ENCODE measurements at regions not wholly inside any gene's neighbourhood (a gene's known extent, or its start where the extent isn't known, plus 50 kb on each side); places are given as distances from the start of the nearest gene placed in this dataset.
"Not testable (repeated sequence)": the region's sequence is repeated elsewhere in the genome, so short reads cannot be mapped to it uniquely, and the experiment has no call there.

DNA sequence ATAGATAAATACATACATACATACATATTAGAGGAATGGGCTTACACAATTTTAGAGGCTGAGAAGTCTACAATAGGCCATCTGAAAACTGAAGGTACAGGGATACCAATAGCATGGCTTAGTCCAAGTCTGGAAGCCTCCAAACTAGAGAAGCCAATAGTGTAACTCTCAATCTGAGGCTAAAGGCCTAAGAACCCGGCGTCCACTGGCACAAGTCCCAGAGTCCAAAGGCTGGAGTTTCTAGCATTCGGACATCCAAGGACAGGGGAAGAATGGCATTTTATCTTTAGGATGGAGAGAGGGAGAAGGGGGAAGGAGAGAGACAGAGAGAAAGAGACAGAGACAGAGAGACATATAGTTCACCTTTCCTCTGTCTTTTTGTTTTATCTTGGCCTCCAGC is 63.7 kb upstream of the SYT4 start:
- ATAC-seq, result no peak
- no peak for DNase-seq (ENCODE audit: low spot score)
- intact Hi-C loops (cut with DNase I), result no loop called here

DNA sequence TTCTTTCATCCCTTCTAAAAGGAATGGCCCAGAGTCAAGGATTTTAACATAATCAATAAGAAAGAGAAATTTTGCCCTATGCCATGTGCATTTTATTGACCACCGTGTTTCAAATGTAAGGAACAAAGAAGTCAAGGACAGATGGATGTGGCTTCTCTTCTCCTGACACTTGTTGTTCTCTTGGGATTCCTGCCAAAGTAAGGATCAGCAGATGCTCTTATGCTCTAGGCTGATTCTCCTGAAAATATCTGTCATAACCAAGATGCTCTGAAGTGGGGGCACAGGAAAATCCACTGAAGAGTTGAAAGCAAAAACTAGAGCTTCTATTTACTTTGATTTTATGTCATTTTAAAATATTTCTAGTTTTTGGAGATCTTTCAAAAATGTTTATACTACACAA is 72.9 kb upstream of the SYT4 start:
- DNase-seq (ENCODE audit: low spot score), result no peak
- intact Hi-C loops (cut with DNase I), result no loop called here
- no peak for ATAC-seq

DNA sequence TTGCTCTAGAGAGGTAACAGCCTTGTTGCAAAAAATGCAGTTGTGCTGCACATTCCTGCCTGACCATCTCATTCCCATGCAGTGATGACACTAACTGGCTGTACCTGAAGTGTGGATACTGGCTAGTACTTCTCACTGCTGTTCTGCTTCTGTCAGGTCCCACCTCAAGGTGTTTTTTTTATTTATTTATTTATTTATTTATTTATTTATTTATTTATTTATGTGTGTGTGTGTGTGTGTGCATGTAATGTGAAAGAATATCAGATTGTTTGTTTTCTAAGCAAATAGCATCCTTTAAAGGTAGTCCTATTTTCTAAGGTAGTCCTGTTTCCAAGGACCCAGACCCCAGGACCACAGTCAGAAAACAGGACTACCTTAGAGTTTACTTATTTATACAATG is 87.2 kb upstream of the SYT4 start:
- DNase-seq (ENCODE audit: low spot score) (no peak), ATAC-seq (no peak)
- intact Hi-C loops (cut with DNase I), result no loop called here

DNA sequence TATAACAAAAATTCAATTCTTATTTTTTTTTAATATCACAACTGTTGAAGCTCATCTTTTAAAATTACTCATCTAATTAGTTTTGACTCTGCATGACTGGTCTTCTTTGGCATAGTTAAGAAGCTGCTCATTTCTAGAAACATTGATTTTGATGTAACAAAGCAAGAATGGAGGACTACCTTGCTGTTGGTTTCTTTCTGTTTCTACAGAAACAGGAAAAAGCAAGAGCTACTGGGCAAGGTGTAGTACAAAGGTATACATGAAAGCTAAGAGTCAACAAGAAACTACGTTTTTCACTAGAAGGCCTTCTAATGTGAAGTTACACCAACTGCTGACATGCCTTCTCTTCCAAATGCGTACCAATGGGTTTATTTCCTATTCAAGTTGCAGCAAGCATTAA is 90.6 kb upstream of the SYT4 start:
- DNase-seq (ENCODE audit: low spot score) (no peak), ATAC-seq (no peak)
- intact Hi-C loops (cut with DNase I), result no loop called here

DNA sequence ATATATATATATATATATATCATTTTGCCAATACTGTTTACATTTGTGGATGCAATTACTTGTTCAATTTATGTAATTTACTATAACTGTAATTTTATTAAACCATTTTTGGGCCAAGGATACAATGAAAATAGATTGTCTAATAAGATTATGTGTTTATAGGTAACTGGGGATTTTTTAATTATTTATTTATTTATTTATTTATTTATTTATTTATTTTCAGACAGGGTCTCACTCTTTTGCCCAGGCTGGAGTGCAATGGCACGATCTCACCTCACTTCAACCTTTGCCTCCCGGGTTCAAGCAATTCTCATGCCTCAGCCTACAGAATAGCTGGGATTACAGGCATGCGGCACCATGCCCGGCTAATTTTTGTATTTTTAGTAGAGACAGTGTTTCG is 92.0 kb upstream of the SYT4 start:
- ATAC-seq; intact Hi-C loops (cut with DNase I); DNase-seq (ENCODE audit: low spot score): not testable (repeated sequence)

DNA sequence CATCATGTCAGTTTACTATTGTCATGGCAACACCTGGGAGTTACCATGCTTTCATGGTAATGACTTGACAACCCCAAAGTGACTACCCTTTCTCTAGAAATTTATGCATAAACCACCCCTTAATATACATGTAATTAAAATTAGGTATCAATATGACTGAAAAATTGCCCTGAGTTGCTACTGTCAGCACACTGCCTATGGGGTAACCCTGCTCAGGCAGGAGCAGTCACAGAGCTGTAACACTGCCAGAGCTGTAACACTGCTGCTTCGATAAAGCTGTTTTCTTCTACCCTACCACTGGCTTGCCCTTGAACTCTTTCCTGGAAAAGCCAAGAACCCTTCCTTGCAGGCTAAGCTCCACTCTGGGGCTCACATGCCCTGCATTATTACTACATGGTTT is 95.5 kb upstream of the SYT4 start:
- no peak for ATAC-seq
- intact Hi-C loops (cut with DNase I), result no loop called here
- no peak for DNase-seq (ENCODE audit: low spot score)

DNA sequence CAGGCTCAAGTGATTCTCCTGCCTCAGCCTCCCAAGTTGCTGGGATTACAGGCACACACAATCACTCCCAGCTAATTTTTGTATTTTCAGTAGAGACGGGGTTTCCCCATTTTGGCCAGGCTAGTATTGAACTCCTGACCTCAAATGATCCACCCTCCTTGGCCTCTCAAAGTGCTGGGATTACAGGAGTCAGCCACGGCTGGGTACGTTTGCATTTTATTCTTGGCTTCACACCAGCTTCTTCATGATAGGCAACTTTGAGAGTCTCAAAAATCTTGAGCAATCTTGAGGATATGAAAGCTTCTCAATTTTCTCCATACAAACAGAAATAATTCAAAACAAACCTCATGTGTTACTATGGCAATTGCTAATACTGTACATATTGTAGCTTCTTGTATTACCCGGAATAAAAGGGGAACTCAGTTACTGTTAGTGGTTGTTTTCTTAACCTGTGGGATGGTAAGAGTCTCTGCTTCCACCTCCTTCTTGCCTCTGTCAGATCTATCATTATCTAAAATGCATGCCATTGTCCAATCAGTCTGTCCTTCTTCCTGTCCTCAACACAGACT is 102.9 kb upstream of the SYT4 start:
- intact Hi-C loops (cut with DNase I), result no loop called here
- ATAC-seq, result no peak

DNA sequence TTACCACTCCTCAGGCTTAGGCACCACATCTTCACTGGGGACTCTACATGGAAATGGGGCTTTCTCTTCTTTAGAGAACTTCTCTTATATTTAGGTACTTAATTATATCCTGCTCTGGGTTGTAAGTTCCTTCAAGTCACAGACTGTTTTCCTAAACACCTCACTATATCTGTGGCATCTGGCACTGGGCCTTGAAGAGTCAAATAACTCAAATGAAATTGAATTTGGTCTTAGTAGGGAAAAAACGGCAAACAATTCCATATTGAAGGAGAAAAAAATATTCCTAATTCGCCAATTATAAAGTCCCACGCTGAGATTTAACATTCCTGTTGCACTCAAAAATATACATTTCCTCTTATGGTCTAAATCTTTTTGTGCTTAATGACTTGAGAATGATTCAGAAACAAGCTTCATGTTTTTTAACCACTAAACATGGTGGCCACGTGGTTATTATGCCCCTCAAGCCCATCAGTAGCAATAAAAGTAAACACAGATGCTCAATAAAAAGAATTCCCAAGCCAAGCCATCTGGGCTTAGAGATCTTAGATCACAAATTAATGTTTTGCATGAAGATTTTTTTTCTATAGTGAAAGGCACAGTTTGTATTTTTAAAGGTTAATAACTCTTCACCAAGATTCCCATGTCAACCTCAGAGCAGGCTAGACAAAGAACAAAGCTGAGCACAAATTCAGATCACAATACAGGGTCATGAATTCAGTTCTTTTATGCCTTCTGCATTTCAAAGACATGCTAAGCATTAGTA is 105.5 kb upstream of the SYT4 start:
- no peak for ATAC-seq
- intact Hi-C loops (cut with DNase I), result no loop called here
- no peak for DNase-seq (ENCODE audit: low spot score)

More for the DNA sequence above, 102.9 kb upstream of the SYT4 start:
- DNase-seq (ENCODE audit: low spot score), result no peak

DNA sequence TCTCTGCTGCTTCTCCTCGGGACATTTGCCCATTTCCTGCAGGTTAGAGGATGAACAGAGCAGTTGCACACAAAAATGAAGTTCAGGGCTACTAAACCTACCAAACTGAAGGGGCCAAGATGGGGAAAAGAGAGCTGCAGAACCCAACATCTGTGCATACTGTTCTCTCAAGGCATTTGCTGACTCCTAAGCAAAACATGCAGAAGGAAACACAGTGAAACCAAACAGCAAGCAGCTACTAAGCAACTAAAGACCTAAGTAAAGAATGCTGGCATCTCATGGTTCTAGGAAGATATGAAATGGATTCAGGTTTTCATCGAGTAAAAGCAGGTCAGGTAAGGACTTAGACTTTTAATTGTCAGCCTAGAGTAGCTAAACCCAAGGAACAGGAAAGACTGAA is 111.9 kb upstream of the SYT4 start:
- intact Hi-C loops (cut with DNase I), result no loop called here
- no peak for DNase-seq (ENCODE audit: low spot score)
- no peak for ATAC-seq

DNA sequence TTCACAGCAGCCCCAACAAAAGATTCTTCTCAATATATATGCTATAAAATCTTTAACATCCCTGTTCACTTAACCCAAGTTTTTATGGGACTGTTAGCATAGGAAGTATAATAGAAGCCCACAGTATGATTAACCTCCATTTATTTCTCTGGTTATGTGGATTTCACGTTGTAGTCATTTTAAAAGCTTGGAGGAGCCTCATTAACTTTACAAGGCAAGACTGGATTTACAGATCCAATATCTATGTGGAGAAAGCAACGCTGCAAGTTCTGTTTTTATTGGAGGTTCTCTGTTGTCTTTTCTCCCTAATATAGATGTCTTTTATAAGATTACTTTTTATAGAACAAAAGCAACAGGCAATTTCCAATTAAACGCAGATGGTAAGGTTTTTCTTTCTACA is 114.9 kb upstream of the SYT4 start:
- intact Hi-C loops (cut with DNase I), result no loop called here
- no peak for ATAC-seq

DNA sequence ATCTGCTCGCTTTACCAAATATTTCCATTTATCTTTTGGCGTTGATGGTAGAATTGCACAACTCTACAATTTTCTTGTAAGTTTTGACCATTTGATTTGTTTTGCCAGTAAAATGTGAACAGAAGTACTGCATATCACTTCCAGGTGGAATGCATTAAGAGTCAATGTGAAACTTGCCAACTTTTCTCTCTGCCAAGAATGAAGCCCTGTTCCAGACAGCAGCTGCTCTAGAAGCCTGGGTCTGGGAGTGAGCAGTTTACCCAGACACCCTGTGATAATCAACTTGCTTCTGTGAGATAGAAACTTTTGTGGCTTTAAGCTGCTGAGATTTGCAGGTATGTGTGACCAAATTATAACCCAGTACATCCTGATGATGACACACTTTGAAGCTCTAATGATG is 115.9 kb upstream of the SYT4 start:
- DNase-seq (ENCODE audit: low spot score), result no peak
- intact Hi-C loops (cut with DNase I), result no loop called here

More for the DNA sequence above, 114.9 kb upstream of the SYT4 start:
- DNase-seq (ENCODE audit: low spot score), result no peak

DNA sequence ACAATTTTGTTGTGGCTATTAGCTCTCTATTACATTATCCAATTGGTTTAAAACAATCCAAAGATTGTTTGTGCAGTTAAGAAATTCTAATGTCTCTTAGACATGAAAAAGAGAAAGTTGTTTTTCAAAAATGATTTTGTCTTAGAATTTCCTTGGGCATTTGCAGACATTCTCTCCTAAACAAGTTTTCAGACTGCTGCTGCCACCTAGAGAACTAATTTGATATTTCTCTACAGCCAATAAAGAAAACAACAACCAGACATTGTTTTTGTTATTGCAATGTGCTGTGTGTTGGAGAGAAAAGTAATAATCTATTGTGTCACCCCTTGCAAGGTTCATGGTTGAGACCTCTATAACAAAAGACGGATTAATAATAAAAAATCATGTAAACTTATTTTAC is 119.0 kb upstream of the SYT4 start:
- intact Hi-C loops (cut with DNase I), result no loop called here
- ATAC-seq, result no peak

More for the DNA sequence above, 115.9 kb upstream of the SYT4 start:
- peak; percentile 56 for ATAC-seq

DNA sequence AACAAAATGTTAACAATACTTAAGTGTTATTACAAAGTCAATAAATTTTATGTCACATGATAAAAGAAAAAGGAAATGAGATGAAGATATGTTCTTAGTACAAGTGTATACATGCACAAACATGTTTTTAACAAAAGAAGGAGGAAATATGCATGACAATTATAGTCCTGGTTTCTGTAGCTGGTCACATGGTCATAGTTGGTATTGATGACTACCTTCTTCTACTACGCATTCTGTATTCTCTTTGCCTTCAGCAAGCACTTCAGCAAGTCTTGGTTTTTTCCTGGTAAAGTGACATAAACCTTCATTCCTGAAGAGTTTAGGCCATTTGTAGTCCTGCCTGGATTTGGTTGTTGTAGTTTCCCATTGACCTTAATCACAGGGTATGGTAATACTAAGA is 121.3 kb upstream of the SYT4 start:
- intact Hi-C loops (cut with DNase I), result no loop called here
- no peak for DNase-seq (ENCODE audit: low spot score)
- no peak for ATAC-seq

More for the DNA sequence above, 119.0 kb upstream of the SYT4 start:
- DNase-seq (ENCODE audit: low spot score), result no peak

DNA sequence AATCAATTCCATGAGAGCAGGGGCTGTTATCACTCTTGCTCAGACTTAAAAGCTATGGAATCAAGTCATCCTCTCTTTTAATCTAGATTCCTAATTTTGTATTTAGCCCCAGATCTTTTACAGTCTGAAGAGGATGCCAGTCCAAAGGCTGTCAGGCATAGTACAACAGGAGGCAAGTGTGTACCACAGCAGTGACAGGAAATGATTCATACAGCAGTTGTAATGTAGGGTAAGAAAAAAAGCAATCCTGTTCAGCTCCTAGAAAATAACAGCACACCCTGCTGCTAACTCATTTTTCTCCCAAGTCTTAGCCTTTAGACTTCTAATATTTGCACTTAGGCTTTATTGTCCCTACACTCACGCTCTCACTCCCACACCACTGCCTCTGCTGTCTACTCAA is 127.8 kb upstream of the SYT4 start:
- intact Hi-C loops (cut with DNase I), result loop anchor here (10.0 kb wide), 1 partner anchor 820 kb away; no protein-coding TSS in a partner anchor
- ATAC-seq (no peak), DNase-seq (ENCODE audit: low spot score) (no peak)

DNA sequence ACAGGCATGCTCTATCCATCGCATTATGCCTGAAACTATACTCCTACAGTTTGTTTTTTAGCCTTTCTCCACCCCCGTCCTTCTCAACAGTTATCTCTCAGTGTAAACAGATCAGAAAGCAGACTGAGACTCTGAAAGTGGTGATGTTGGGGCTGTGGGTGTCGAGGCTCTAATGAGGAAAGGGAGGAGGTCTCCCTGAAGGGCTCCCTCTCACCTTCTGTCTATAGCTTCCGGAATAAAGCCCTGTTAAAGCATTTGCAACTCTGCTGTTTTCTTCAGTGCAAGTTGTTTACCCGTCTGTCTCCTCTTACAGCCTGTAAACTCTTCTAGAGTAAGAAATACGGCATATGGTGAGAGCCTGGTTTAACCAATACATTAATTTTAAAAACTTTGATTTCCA is 136.7 kb upstream of the SYT4 start:
- DNase-seq (ENCODE audit: low spot score) (no peak), ATAC-seq (no peak)
- intact Hi-C loops (cut with DNase I), result no loop called here

DNA sequence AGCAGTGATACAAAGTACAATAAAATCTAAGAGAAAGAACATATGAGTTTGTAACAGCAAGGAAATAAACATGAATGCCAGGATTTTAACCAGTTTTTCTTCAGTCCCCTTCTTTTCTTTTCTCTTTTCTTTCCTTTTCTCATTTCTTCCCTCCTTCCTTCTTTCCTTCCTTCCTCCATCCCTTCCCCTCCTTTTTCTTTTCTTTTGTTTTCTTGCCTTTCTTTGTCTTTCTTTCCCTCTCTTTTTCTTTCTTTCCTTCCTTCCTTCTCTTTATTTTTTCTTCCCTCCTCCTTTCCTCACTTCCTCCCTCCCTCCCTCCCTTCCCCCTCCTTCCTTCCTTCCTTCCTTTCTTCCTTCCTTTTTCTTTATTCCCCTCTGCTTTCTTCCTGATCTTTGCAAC is 142.8 kb upstream of the SYT4 start:
- intact Hi-C loops (cut with DNase I), result no loop called here
- no peak for ATAC-seq
- DNase-seq (ENCODE audit: low spot score), result no peak

DNA sequence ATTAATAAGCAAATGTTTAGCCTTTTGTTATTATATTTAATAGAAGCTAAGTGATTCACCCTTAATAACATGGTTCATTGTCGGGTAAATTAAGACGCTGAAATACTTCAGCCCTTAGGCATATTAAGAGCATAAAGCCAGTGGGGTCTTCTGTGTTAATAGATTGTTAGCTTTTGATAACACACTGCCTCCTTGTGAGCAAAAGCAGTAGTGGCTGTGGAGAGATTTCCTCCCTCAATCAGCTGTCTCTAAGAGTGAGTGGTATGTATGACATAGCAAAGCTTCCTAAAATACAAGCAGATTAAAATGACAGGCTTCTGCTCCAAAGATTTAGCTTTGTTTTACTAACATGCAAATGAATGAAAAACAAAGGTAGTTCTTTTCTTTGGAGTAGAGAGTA is 143.7 kb upstream of the SYT4 start:
- DNase-seq (ENCODE audit: low spot score) (no peak), ATAC-seq (no peak)
- intact Hi-C loops (cut with DNase I), result no loop called here

DNA sequence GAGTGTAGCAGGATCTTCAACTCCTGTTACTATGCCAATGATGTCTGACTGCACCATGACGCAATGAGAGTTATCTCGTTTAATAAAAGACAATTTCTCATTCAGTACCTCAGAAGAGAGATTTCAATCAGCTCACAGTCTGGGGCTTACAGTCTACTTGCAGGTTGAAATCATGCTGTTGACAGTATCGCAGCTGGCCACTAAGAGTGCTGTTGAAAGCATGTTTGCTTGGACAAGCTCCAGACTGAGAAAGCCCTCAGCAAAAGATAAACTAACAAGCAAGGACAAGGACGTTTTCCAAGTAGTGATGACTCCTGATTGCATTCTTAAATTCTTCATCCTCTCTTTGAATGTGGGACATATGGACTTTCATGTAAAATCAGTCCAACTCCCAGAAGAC is 145.2 kb upstream of the SYT4 start:
- intact Hi-C loops (cut with DNase I), result no loop called here
- DNase-seq (ENCODE audit: low spot score), result no peak
- ATAC-seq, result no peak

DNA sequence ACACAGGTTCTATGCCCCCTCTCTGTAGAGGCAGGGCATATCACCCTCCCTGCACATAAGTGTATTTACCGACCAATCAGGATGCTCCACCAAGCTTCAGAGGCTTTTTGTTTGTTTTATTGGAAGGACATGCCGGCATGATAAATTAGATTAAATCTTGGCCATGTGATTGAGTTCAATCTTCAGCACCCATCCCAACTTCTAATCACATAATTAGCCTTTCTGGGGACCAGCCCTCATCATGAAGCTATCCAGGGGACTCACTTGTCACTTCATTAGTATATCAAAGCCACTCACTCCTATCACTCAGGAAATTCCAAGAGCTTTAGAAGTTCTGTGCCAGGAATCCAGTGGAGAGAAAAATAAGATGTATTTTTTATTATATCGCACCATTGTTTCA is 158.6 kb upstream of the SYT4 start:
- DNase-seq (ENCODE audit: low spot score), result no peak
- intact Hi-C loops (cut with DNase I), result no loop called here
- ATAC-seq, result no peak

DNA sequence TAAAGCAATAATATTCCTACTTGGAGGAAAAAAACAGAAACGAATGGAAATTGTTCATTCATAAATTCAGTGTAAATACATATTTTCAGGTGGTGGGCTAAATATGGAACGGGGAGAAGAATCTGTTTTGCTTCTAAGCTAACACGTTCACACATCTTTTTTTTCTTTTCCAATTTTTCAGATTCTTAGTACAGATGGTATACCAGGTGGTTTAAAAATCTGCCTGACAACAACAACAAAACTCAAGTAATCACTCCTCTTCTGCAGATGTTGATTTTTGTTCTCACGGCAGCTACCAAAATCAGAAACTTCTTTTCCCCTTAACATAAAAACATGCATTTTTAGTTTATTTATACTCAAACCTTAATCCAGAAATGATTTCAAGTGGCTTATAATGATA is 164.8 kb upstream of the SYT4 start:
- intact Hi-C loops (cut with DNase I), result no loop called here
- DNase-seq (ENCODE audit: low spot score) (no peak), ATAC-seq (no peak)

DNA sequence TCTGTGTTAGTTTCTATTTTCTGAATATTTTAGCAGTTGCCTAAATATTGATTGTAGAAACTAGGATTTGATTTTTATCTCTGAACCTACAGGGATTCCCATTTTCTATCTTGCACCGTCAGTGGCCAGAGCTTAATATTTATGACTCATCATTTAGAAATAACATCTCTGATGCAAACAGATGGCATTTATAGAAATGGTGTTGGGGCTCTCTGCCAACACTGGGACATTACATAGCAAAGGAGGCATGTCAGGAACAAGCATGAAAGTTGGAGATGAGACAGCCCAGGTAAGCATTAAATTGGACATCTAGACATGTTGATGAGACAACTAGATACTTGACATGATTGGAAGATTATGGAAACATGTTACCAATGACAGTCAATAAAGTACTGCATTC is 165.3 kb upstream of the SYT4 start:
- ATAC-seq (no peak), DNase-seq (ENCODE audit: low spot score) (no peak)
- intact Hi-C loops (cut with DNase I), result no loop called here
